ENCODE measurements at regions not wholly inside any gene's neighbourhood (a gene's known extent, or its start where the extent isn't known, plus 50 kb on each side); places are given as distances from the start of the nearest gene placed in this dataset.

- ATAC-seq (ENCODE audit: low FRiP score) (no peak), DNase-seq (ENCODE audit: low spot score) (no peak)
- no peak for TF ChIP-seq CTCF (IDR thresholded peaks at IDR 0.05)
Observed at GRCh38 chr10:47127188-47127785, 172.7 kb upstream of the GDF10 start.

GRCh38 chr10:47130491-47130890, 169.5 kb upstream of the GDF10 start:
- TF ChIP-seq CTCF (IDR thresholded peaks at IDR 0.05) = no peak
- no peak for ATAC-seq (ENCODE audit: low FRiP score)
- no peak for DNase-seq (ENCODE audit: low spot score)

- DNase-seq (ENCODE audit: low spot score) (no peak), ATAC-seq (ENCODE audit: low FRiP score) (no peak)
- no peak for TF ChIP-seq CTCF (IDR thresholded peaks at IDR 0.05)
Observed at GRCh38 chr10:47133871-47134570, 166.0 kb upstream of the GDF10 start.

GRCh38 chr10:47136866-47137265, 163.1 kb upstream of the GDF10 start:
- no peak for TF ChIP-seq CTCF (IDR thresholded peaks at IDR 0.05)
- ATAC-seq (ENCODE audit: low FRiP score) = no peak
- no peak for DNase-seq (ENCODE audit: low spot score)

GRCh38 chr10:47137311-47137851, 162.6 kb upstream of the GDF10 start:
- no peak for DNase-seq (ENCODE audit: low spot score)
- no peak for TF ChIP-seq CTCF (IDR thresholded peaks at IDR 0.05)
- ATAC-seq (ENCODE audit: low FRiP score) = no peak

GRCh38 chr10:47139121-47139520, 160.9 kb upstream of the GDF10 start:
- no peak for DNase-seq (ENCODE audit: low spot score)
- no peak for ATAC-seq (ENCODE audit: low FRiP score)
- no peak for TF ChIP-seq CTCF (IDR thresholded peaks at IDR 0.05)
